ENCODE measurements at regions not wholly inside any gene's neighbourhood (a gene's known extent, or its start where the extent isn't known, plus 50 kb on each side); places are given as distances from the start of the nearest gene placed in this dataset.

- TF ChIP-seq GATA3 (IDR thresholded peaks at IDR 0.05; ENCODE audit: low read depth, low read length) (no peak), GATA2 (IDR thresholded peaks at IDR 0.05; ENCODE audit: low read depth, low read length) (no peak)
These were observed 284.6 kb downstream of the BCAT1 start for GRCh38 chr12:24664161-24664880.

Measured in SH-SY5Y (cell line).